Activated CD4-positive, alpha-beta T cell treated with anti-CD3 and anti-CD28 coated beads, Interleukin-2, Interleukin-4, amounts not matched to agents 100 ng/mL and 50 ng/mL, durations not matched to agents 16 hours and 8 hours (primary cell): ENCODE measurements at regions not wholly inside any gene's neighbourhood (a gene's known extent, or its start where the extent isn't known, plus 50 kb on each side); places are given as distances from the start of the nearest gene placed in this dataset.

Experiments used
- DNase-seq: peaks from one replicate; pipeline ENCODE4 v3.0.0-alpha.2; 2020; ENCODE audit warnings: low spot score

DNA sequence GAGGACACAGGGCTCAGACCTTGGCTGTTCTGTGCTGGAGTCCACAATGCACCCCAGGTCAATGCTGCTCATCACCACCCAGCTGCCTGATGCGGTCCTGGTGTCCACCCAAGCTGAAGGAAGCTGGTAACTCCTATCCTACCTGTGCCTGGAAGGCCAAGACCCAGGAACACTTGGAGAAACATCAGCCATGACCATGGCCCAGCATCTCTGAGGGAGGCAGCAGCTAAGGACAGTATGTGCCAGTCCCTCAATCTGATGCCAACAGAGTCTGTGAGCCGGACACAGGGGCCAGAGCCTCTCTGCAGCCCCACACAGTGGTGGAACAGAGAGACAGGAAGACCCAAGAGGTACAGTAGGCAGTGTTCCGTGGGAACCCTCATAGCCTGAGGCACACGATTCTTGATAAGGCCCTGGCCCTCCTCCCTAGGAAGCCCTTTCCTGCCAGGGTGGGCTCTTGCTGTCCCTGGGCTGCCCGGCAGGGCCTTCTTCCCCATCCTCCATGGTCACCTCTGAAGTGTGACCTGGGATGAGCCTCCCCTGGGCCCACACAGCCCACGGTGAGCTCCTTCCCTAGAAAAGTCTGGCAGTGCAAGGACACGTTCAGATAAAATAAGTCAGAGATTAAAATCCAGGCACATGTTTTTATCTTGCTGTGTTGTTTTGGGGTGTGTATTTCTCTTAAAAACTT lies 170.7 kb downstream of the THBS2 start:
- DNase-seq: no peak

DNA sequence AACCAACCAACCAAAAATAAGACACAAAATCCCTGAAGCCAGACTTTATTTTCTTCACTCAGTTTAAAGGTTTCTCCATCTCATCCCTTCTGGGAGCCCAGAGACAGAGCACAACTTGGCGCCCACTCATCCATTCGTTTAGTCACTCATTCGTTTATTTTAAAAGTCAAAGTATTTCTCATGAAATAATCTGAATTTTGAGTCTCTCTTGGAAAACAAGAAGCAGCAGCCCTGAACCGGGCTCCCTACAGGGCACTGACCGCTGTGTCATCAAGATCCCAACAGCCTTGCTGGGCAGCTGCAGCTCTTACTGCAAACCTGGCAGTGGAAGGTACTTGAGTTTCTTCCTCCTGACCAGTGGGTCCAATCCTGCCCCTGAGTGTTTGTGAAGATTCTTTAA lies 171.6 kb downstream of the THBS2 start:
- DNase-seq: no peak

DNA sequence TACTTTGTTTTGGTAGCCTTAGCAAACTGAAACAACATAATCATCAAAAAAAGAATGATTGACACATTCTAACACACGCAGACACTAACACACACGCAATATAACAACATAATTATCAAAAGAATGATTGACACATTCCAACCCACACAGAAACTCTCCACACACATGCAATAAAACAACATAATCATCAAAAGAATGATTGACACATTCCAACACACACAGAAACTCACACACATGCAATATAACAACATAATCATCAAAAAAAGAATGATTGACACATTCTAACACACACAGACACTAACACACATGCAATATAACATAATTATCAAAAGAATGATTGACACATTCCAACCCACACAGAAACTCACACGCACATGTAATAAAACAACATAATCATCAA lies 172.4 kb downstream of the THBS2 start:
- no peak for DNase-seq

DNA sequence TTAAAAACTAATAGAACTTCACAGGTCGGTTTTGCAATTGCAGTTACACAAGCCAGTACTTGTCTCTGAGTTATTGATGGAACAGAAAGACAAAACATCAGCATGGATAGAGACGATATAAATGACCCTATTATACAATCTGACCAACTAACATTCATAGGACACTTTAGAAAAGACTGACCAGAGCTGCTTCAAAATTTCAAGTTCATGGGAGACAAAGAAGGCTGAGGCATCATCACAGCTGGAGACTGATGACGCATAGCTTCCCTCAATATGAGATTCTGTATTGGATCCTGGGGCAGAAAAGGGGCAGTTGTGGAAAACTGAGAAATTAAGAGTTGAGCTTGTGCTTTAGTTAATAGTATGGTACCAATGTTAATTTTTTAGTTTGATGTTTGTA lies 174.0 kb downstream of the THBS2 start:
- no peak for DNase-seq

DNA sequence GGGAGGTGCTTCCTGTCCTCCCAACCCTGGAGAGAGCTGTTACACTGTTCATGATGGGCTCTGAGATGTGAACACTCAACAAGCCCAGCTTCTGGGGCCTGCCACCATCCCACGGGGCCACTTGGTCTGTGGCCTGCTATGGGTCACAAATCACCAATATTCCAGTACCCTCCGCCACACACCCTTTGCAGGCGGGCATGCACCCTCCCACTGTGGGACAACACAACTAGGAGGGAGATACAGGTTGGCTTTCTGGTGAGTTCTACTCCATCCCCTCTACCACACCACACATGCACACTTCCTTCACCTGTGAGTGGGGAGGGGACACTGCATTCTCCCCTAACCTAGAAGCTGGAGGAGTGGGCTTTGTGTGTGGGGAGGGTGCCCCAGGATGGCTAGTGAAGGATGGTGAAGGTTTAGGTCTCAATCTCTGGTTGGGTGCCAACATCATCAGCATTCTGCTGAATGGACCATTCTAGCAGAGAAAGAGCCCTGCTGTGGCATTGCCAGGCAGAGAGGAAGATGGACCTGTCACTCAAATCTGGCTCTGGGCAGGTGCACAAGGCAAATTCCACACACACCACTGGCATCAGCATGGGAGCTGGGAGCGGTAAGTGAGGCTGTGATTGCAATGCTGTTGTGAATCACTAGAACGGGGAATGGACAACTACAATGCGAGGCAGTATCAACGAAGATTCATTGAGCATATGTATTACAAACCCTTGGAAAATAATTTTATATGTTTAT lies 175.1 kb downstream of the THBS2 start:
- no peak for DNase-seq

DNA sequence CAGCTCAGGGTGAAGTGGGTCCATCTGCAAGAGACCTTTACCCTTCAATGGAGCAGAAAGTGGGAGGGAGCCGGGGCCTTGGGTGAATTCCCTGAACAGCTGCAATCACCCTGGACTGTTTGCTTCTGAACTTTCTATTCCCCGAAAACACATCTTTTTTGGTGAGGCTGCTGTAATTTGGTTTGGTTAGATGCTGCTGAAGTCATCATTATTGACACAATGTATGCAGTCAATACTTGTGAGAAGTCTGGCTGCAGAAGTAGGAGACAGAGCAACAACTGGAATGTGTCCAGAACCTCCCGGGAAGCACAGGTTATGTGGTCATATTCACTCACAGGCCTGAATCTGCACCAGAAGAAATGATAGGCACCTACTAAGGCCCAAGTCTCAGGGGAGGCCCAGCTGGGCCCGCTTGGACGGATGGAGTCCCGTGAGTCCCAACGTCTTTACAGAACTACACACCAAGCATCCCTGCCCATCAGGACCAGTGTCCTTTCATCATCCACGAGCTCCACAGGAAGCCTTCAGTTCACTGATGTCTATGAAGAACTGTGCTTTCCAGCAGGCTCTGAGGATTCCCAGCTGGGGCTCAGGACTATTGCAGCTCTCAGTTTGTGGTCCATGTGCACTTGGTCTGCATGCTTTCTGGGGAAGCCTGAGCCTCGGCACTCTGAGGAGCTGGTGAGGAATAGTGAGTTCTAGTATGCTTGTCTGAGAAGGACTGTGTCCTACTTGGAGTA lies 177.6 kb downstream of the THBS2 start:
- DNase-seq: no peak

DNA sequence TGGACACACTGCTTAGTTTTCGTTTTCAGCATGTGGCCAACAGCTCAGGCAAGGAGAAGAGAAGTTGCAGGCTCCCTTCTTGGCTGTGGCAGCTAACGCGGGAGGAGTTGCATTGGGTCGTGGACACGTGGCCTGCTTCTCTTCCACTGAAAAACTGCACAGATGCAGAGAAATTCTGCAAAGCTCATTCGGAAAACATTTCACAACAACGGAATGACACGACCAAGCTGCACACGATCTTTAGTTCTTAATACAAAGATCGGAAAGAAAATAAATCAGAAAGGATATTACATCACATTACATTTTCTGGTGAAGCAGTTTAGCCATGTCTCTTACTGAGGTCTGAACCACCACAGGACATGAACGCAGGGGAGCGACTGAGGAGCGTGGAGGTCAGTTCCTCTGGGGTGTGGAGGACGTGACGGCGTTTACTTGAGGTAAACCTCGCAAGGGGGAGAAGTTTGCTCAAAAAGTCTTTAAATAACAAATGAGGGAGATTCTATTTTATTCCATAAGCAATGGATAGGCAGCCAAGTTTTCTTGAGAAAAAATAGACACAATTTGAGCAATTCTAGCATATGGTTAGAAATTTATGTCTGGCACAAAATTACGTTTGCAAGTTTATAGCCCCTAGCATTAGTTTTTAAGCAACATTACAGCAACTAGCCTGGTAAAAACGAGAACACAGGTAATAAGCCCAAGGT lies 178.3 kb downstream of the THBS2 start:
- no peak for DNase-seq

DNA sequence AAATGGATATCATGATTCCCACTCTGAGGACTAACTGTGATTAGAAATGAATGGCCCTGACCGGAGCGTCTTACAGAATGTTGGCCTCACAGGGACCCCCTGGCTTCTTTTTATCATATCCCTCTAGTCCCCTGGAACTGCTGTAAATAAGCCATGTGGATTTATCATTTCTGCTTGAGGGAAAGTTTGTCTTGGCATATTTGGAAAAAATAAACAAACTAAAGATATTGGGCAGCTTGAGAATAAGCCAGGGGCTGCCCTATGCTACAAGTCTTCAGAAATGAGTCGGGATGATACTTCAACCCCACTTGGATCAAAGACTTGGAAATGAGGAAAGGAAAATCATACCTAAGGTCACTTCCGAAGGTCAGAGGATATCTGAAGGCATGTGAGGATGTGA lies 179.1 kb downstream of the THBS2 start:
- no peak for DNase-seq

DNA sequence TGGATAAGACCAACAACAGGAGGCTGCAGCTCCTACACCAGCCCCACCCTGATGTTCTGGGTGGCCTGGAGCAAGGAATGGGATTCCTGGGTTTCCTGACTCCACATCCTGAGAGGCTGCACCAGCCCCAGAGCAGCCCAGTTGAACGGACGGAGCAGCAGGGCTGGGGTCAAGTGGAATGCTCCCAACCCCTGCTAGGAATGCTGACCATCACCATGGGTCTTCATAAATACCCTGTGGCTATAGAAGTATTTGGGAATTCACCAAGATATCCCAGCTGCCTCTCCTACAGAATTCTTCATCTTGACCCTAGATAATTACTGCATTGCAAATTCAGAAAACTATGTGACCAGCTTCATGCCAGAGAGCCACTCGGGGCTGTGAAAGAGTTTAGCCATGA lies 180.3 kb downstream of the THBS2 start:
- DNase-seq: no peak

DNA sequence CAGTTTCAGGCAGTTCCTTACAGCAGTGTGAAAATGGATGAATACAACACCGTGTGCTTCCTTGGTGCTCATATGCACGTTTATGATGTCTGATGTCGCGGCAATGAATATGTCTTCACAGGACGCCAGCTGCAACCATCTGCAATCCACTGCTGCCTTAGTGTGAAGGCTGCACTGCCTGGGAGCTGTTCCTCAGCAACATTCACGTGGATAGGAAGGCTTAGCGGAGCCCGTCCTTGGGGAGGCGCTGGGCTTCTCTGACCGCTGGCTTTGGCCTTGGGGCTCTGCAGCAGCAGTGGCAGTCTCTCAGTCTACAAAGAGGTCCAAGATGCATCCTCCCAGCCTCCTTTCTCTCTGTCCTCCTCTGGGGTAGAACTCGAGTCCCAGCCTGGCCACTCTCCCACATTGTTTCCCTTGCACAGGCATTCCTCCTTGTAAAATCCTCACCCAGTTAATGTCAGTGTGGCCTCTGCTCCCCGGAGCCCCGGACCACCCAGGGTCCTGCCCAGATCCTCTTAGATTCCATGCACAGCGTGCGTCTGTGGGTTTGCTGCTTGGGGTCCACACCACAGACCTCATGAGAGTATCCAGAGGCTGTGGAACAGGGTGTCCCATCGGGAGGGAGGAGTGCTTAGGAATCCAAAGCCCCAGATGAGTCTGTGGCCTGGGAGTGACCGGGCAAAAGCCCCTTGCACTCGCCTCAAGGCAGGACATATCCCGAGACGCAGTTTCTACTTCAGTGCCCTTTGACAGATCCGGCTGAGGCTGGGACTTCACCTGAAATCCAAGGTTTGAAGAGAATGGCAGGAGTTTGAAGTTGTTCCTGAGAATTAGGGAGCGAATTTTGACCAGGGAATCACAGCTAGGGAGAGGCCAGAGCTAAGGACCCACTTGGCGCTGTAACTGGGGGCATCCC lies 181.3 kb downstream of the THBS2 start:
- no peak for DNase-seq

DNA sequence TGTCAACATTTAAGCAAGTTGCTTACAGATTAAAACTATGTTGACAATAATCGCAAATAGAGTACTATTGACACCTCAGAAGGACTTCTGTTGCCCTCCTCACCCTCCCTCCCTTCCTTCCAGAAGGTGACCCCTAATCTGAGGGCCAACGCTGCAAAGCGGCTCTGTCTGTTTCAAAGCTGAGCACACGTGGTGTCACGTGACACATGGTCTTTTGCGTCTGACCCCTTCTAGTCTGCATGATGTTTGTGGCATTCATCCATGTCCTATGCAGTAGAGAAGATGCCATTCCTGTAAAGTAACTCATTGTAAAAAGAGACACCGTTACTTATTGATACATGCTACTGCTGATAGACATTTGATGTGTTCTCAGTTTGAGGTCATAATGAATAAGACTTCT lies 182.3 kb downstream of the THBS2 start:
- DNase-seq: no peak

DNA sequence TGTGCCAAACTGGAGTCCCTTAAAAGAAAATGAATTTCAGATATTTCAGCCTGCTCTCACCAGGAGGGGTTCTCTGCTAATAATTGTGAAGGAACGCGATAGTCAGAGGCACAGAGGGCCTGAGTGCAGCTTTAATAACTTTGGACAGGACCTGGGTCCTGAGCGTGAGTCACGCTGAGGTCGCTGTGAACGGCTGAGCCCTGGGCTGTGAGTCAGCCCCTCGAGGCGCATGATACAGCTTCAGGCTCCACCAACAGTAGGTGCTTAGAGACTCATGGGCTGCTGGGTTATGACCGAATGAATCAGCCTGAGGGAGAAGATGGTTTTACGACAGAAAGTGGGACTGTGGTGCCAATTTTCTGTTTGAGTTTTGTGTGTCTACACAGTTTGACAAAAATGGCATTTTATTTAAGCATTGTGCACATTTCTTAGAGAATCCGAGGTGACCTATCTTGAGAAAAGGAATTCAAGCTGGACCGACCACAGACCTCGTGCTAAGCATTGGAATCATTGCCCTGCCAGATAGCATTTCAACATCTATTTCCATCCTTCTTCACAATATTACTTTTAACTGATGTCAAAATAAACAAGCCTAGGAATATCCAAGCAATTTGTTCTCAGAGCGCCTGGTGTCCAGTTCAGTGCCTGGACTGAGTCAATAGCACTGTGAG lies 183.0 kb downstream of the THBS2 start:
- DNase-seq: no peak

DNA sequence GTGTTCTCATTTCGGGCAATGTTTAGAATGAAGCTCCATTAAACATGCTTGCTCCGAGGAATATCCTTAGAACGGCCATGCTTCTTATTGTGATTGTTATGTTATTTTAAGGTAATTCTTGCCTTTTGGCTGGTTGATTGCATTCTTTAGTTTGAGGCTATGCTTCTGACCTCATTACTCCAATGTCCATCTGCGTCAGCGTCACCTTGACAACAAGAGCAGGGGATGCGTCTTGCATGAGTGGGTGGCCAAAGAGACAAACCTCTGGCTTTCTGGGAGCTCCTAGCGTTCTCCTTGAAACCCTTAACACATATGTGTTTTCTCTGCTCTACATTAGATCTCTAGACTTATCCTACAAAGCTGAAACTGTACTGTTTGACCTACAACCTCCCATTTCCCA lies 184.3 kb downstream of the THBS2 start:
- no peak for DNase-seq

DNA sequence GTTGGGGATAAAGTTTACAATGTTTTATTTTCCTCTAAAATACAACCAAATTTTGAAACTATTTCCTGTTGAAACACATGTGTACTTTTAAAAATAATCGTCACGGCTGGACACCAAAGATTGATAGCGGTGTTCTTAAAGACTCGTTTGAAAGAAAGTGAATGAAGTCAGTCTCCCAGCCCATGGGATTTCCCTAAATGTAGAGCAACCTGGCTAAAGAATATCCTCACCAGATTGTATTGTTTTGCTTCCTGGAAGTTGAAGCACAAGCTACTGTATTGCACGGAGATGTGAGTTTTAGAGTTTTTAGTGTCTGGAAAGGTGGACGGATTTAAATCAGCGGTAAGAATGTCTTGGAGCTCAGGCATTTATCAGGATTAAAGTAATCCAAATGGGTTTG lies 189.5 kb downstream of the THBS2 start:
- DNase-seq: no peak

DNA sequence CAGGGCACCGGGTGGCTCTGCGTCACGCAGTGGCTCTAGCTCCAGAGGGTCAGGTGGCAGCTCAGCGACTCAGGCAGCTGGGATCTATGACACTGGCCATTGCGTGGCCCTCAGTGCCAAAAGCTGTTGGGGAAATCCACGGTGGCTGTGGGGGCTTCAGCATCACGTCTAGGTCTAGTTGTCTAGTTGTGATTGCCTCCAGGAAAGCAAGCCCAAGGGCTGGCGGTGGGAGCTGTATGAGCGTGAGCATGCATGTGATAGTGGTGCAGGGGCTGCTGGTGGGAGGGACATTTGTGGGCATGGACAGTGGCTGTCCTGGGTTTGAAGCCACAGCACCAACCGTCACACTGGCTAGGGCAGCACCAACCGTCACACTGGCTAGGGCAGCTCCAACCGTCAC lies 191.4 kb downstream of the THBS2 start:
- DNase-seq: no peak

DNA sequence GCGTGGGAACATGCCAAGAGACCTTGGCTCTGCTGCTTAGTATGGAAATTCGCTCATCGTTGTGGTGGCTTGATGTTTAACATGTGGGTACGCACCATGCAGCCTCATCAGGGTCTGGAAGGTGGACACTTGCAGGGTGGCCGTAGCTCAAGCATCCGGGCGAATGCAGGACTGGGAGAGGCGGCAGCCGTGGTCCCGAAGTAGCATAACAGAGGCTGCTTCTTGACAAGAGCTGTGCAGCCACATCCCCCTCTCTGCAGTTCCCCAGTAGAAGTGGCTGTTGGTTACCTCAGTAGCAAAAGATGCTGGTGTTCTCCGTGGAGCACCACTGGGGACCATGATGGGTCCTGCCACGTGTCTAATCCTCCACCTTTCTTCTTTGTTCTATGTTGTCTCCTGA lies 195.0 kb downstream of the THBS2 start:
- no peak for DNase-seq

DNA sequence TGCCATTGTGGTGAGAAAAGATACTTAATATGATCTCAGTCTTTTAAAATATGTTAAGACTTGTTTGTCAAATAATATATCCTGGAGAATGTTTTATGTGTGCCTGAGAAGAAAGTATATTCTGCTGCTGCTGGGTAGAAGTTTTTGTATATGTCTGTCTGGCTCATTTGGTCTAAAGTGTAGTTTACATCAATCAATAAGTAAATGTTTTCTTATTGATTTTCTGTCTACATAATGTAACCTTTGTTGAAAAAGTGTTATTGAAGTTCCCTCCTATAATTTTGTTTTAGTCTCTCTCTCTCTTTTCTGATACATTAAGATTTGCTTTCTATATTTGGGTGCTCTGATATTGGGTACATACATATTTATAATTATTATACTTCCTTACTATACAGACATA lies 201.2 kb downstream of the THBS2 start:
- DNase-seq: no peak

DNA sequence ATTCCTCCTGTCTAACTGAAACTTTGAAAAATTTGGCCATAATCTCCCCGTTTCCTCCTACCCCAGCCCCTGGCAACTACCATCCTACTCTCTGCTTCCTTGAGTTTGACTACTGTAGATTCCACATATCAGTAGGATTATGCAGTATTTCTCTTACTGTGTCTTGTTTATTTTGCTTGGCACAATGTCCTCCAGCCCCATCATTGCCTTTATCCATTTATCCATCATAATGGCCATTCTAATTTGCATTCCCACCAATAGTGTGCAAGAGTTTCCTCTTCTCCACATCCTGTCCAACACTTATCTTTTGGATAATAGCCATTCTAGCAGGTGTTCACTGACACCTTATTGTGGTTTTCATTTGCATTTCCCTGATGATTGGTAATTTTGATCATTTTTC lies 202.3 kb downstream of the THBS2 start:
- no peak for DNase-seq

DNA sequence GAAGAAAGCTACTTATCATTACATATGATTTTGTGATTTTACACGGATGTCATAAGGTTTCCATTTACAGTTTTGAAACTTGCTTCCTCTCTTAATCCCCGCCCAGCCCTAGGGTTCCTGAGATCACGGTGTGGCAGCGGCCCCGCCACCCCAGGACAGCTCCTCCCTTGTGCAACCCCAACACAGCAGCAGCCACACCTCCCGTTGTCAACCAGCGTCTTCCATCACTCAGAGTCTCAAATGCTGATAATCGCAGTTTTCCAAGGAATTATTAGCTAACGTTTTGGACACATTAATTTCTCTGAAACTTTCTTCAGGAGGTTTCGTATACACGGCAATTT lies 204.8 kb downstream of the THBS2 start:
- no peak for DNase-seq

DNA sequence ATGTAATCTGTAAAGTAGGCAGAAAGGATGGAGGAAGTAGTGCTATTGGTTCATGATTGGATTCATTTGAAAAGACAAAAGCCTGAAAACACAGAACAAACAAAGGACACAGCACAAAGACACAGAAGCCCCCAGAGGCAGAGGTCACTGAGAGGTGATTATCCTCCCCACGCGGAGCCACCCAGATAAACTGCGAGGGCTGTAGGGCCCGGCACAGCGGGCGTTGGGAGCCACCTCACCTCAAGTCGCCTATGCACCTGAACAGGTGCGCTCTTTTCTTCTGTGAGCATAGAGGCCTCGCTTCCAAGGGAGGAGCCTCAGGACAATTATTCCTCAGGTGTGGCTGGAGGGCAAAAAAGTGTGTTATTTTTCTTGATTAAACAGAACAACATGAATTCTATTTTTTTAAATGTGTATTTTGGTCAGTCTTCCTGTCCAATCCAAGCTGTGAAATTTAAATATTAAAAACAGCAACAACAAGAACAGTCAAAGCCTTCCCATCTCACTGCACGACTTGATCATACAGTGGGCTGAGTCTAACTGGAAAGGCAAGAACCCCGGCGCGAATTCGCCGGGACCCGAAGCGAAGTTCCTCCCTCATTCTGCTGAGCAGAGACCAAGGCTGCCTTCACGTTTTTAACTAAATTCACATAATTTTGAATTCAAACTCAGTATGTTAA lies 205.3 kb downstream of the THBS2 start:
- DNase-seq: no peak

DNA sequence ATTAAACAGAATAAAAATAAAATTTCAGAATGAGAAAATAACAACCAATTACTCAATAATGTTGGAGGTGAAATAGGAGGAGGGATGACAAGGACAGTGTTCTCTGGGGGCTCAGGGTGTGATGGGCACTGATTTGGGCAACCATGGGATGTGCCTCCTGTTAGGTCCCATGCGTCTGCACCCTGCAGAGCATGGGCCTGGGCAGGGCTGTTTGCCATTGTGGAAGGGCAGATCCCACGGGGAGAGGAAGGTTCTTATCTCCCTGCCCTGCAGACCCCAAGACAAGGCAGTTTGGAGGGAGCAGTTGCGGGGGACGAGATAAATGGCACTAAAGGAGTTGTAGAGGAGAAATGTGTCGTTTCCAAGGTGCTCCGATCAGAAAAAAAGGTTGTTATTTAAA lies 206.3 kb downstream of the THBS2 start:
- DNase-seq: no peak
